Stimulated activated CD8-positive, alpha-beta memory T cell treated with anti-CD3 and anti-CD28 coated beads, Interleukin-4, amount 100 ng/mL, for 1 hour (primary cell): ENCODE measurements at regions not wholly inside any gene's neighbourhood (a gene's known extent, or its start where the extent isn't known, plus 50 kb on each side); places are given as distances from the start of the nearest gene placed in this dataset.

ENCODE experiments used
- DNase-seq, 2 donors: peaks; one replicate each; pipeline ENCODE4 v3.0.0-alpha.2; 2020; ENCODE audit warnings: low read depth in 2 of 2, low spot score in 1 of 2

- DNase-seq = no peak
These were observed 64.8 kb upstream of the AMZ2 start for GRCh38 chr17:68182940-68183551.

GRCh38 chr17:68184141-68184571 is 63.7 kb upstream of the AMZ2 start:
- DNase-seq = no peak

- DNase-seq = no peak
These were observed 62.9 kb upstream of the AMZ2 start for GRCh38 chr17:68184816-68185436.

GRCh38 chr17:68185820-68186219 is 62.0 kb upstream of the AMZ2 start:
- no peak for DNase-seq

DNA sequence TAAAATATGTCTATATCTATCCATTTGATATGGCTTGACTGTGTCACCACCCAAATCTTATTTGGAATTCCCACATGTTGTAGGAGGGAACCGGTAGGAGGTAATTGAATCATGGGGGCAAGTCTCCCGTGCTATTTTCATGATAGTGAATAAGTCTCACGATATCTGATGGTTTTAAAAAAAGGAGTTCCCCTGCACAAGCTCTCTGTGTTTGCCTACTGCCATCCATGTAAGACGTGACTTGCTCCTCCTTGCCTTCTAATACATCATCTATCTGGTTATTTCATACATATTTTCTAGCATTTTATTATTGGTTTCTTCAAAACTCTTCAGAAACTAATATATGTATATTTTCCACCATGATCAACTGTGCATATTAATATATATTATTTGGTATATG is 57.3 kb upstream of the AMZ2 start:
- DNase-seq = no peak

GRCh38 chr17:68195667-68196393 is 52.0 kb upstream of the AMZ2 start:
- no peak for DNase-seq

- DNase-seq = no peak
These were observed 51.3 kb upstream of the AMZ2 start for GRCh38 chr17:68196394-68197090.

GRCh38 chr17:68197091-68197996 is 50.5 kb upstream of the AMZ2 start:
- no peak for DNase-seq

DNA sequence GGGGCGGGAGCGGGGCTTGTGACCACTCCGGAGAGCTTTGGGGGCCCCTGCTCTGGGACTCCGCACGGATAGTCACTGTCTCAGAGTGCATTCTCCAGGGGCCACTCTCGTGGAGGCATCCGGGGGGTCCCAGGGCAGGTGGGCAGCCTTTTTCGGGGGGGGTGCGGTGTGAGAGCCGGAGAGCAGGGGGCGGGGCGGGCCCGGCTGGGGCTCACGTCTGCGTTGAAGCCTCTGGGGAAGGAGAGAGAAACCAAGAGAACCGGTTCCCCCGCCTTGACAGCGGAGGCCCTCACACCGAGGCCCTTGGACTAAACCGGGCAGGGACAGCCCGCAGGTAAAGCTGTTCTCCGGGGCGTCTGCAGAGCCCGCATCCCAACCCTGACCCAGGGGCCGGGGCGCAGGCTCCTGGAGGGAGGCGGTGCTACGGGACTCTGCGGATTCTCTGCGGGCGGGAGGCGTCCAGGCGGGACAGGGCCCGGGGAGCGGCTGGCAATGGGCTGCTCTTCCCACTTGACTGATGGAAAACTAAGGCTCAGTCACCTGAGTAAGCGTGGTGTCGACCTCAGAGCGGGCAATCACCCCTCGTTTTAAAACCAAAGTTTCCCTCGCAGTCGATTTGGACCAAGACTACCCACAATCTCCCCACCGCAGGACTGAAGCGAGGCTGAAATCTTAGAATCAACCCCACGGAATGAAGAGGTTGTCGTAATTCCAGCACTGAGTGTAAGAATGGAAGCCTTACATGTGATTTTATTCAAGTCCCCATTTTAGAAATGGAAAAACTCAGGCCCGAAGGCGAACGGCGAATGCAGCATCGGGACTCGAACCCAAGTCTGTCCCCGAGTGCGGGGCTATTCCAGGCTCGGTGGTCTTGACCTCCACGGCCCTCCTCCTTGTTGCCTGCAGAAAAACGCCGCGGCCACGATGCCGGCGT is 49.6 kb upstream of the AMZ2 start:
- DNase-seq = no peak
